ENCODE measurements at regions not wholly inside any gene's neighbourhood (a gene's known extent, or its start where the extent isn't known, plus 50 kb on each side); places are given as distances from the start of the nearest gene placed in this dataset.

DNA sequence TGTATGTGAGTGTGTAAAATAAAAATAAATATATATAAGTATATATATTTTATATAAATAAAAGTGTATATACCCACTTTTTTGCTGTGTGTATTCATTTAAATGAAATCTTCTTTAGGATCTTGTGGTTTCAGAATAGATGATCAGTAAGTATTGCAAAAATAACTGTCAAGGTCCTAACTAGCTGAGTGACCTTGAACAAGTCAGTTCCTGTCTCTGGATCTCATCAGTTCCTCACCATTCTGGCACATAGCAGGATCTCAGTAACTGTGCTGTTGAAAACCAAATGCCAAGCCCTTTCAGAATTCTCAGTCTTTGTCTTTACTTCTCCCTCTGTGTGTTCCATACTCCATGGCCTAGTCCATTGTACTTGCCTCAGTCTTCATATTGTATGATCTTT is 115.3 kb upstream of the CXCR4 start:
- ChIA-PET CTCF (no interaction called here), POLR2A (no interaction called here)
- TF ChIP-seq POLR2AphosphoS5 (IDR thresholded peaks at IDR 0.05; ENCODE audit: low read depth, low read length) (no peak), SIN3A (IDR thresholded peaks at IDR 0.05; ENCODE audit: borderline replicate concordance, insufficient read depth, low read depth, low read length) (no peak), TCF7L2 (IDR thresholded peaks at IDR 0.05; ENCODE audit: low read depth, low read length) (no peak)
- TF ChIP-seq, protein P1, sequence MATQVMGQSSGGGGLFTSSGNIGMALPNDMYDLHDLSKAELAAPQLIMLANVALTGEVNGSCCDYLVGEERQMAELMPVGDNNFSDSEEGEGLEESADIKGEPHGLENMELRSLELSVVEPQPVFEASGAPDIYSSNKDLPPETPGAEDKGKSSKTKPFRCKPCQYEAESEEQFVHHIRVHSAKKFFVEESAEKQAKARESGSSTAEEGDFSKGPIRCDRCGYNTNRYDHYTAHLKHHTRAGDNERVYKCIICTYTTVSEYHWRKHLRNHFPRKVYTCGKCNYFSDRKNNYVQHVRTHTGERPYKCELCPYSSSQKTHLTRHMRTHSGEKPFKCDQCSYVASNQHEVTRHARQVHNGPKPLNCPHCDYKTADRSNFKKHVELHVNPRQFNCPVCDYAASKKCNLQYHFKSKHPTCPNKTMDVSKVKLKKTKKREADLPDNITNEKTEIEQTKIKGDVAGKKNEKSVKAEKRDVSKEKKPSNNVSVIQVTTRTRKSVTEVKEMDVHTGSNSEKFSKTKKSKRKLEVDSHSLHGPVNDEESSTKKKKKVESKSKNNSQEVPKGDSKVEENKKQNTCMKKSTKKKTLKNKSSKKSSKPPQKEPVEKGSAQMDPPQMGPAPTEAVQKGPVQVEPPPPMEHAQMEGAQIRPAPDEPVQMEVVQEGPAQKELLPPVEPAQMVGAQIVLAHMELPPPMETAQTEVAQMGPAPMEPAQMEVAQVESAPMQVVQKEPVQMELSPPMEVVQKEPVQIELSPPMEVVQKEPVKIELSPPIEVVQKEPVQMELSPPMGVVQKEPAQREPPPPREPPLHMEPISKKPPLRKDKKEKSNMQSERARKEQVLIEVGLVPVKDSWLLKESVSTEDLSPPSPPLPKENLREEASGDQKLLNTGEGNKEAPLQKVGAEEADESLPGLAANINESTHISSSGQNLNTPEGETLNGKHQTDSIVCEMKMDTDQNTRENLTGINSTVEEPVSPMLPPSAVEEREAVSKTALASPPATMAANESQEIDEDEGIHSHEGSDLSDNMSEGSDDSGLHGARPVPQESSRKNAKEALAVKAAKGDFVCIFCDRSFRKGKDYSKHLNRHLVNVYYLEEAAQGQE (IDR thresholded peaks at IDR 0.05; ENCODE audit: insufficient read depth in 1 of 2, low read depth in 2 of 2, low read length in 1 of 2) = no peak
- TF ChIP-seq, protein P2, sequence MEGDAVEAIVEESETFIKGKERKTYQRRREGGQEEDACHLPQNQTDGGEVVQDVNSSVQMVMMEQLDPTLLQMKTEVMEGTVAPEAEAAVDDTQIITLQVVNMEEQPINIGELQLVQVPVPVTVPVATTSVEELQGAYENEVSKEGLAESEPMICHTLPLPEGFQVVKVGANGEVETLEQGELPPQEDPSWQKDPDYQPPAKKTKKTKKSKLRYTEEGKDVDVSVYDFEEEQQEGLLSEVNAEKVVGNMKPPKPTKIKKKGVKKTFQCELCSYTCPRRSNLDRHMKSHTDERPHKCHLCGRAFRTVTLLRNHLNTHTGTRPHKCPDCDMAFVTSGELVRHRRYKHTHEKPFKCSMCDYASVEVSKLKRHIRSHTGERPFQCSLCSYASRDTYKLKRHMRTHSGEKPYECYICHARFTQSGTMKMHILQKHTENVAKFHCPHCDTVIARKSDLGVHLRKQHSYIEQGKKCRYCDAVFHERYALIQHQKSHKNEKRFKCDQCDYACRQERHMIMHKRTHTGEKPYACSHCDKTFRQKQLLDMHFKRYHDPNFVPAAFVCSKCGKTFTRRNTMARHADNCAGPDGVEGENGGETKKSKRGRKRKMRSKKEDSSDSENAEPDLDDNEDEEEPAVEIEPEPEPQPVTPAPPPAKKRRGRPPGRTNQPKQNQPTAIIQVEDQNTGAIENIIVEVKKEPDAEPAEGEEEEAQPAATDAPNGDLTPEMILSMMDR (IDR thresholded peaks at IDR 0.05) = no peak
- Histone ChIP-seq H3K27me3 (ENCODE audit: control insufficient read depth, insufficient read depth, low read length) (peaks cover 8% of the 10 kb centered on the region), H3K9me3 (ENCODE audit: control insufficient read depth, insufficient read depth, low read depth, low read length) (no peaks in the 10 kb centered on the region), H3K4me1 (ENCODE audit: control insufficient read depth, insufficient read depth, low read length) (no peaks in the 10 kb centered on the region), H3K4me3 (ENCODE audit: low read depth in 2 of 2, low read length in 2 of 2) (no peak overlapping the region), H3K27ac (ENCODE audit: low read length) (no peak overlapping the region), H3K36me3 (ENCODE audit: control insufficient read depth, insufficient read depth, low read length) (no peaks in the 10 kb centered on the region)
- in situ Hi-C loops (cut with HindIII; ENCODE audit: low pct_unique_long_range_greater_than_20kb, low sequenced_read_pairs) (no loop called here), intact Hi-C loops (cut with micrococcal nuclease; ENCODE audit: unreplicated experiment) (no loop called here)
- BruUV-seq (replicated peaks) = no TSS peak
- DNase-seq (ENCODE audit: low read depth, low spot score) (no peak), ATAC-seq (no peak)

DNA sequence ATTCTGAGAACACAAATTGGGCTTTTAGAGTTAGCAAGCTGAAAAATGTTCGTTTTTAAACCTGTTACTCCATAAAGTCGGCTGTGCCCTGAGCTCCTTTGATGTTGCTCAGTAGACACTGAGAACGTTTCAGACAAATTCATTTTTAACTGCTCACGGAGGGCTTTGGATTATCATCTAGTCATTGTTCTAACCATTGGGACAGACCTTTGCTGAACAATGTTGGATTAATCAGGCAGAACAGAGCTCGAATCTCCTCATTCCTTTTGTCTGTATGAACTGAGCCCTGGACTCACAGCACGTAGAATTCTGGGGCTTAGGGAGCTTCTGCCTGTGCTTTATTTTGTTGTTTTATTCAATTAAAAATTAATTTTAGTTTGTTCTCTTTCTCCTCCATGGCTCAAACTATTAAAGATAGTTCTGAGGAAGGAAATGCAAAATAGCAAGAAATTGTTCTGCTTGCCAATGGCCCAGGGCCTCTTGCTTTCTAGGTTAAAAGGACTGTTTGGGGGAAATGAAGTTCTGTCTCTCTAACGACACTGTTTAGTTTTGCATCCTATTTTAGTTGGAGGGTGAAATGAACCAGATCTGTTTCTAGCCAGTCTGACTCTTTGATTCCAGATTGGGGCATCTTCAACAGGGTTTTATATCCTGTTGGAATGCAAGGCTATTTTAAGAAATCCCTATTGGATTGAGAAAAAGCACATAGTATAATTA is 114.7 kb upstream of the CXCR4 start:
- intact Hi-C loops (cut with micrococcal nuclease; ENCODE audit: unreplicated experiment) (no loop called here), in situ Hi-C loops (cut with HindIII; ENCODE audit: low pct_unique_long_range_greater_than_20kb, low sequenced_read_pairs) (no loop called here)
- ATAC-seq = no peak
- no peak for DNase-seq (ENCODE audit: low read depth, low spot score)
- no peaks in the 10 kb centered on the region for H3K9me3 ChIP-seq (ENCODE audit: control insufficient read depth, insufficient read depth, low read depth, low read length)
- H3K27ac ChIP-seq (ENCODE audit: low read length) = no peak overlapping the region
- POLR2A ChIA-PET = no interaction called here
- BruUV-seq (replicated peaks) = no TSS peak
- H3K27me3 ChIP-seq (ENCODE audit: control insufficient read depth, insufficient read depth, low read length) = peaks cover 8% of the 10 kb centered on the region; the same call in 1 of the 2 replicates
- H3K4me1 ChIP-seq (ENCODE audit: control insufficient read depth, insufficient read depth, low read length) = no peaks in the 10 kb centered on the region
- no peaks in the 10 kb centered on the region for H3K36me3 ChIP-seq (ENCODE audit: control insufficient read depth, insufficient read depth, low read length)
- no peak overlapping the region for H3K4me3 ChIP-seq (ENCODE audit: low read depth in 2 of 2, low read length in 2 of 2)
- no peak for TF ChIP-seq POLR2AphosphoS5 (IDR thresholded peaks at IDR 0.05; ENCODE audit: low read depth, low read length)
- CTCF ChIA-PET = no interaction called here

DNA sequence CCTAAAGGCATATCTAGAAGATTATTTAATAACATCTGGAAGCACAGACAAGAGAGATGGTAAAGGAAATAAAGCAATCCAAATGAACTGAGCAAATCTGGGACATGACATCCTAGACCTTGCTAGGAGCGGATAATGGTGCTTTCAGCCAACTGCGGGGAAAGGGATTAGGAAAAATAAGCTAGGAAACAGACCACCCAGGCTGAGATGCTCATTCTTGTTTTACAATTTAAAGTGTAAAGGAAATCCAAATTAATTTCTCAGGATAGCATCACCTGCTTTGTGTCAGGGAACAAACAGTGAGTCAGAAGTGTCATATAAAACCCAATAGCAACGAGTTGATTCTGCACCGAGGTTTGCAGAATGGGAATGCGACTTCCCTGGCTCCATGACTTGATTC is 112.5 kb upstream of the CXCR4 start:
- intact Hi-C loops (cut with micrococcal nuclease; ENCODE audit: unreplicated experiment) (no loop called here), in situ Hi-C loops (cut with HindIII; ENCODE audit: low pct_unique_long_range_greater_than_20kb, low sequenced_read_pairs) (no loop called here)
- H3K4me3 ChIP-seq (ENCODE audit: low read depth in 2 of 2, low read length in 2 of 2) = no peak overlapping the region
- BruUV-seq (replicated peaks) = no TSS peak
- H3K27ac ChIP-seq (ENCODE audit: low read length) = no peak overlapping the region
- no peaks in the 10 kb centered on the region for H3K36me3 ChIP-seq (ENCODE audit: control insufficient read depth, insufficient read depth, low read length)
- TF ChIP-seq, protein P2 (IDR thresholded peaks at IDR 0.05) = no peak
- TF ChIP-seq, protein P1 (IDR thresholded peaks at IDR 0.05; ENCODE audit: insufficient read depth in 1 of 2, low read depth in 2 of 2, low read length in 1 of 2) = no peak
- no peak for TF ChIP-seq TCF7L2 (IDR thresholded peaks at IDR 0.05; ENCODE audit: low read depth, low read length)
- TF ChIP-seq POLR2AphosphoS5 (IDR thresholded peaks at IDR 0.05; ENCODE audit: low read depth, low read length) = no peak
- no peak for TF ChIP-seq SIN3A (IDR thresholded peaks at IDR 0.05; ENCODE audit: borderline replicate concordance, insufficient read depth, low read depth, low read length)
- no peak for ATAC-seq
- H3K4me1 ChIP-seq (ENCODE audit: control insufficient read depth, insufficient read depth, low read length) = no peaks in the 10 kb centered on the region; the same call in 1 of the 2 replicates
- ChIA-PET CTCF (no interaction called here), POLR2A (no interaction called here)
- no peaks in the 10 kb centered on the region for H3K9me3 ChIP-seq (ENCODE audit: control insufficient read depth, insufficient read depth, low read depth, low read length)
- peaks cover 8% of the 10 kb centered on the region; the same call in 1 of the 2 replicates for H3K27me3 ChIP-seq (ENCODE audit: control insufficient read depth, insufficient read depth, low read length)
- no peak for DNase-seq (ENCODE audit: low read depth, low spot score)
